Myocyte (in vitro differentiated cells): ENCODE measurements at regions not wholly inside any gene's neighbourhood (a gene's known extent, or its start where the extent isn't known, plus 50 kb on each side); places are given as distances from the start of the nearest gene placed in this dataset.

Experiments
- DNase-seq: peaks from one replicate; pipeline ENCODE4 v3.0.0-alpha.2; 2012; ENCODE audit warnings: low read depth

- DNase-seq, result no peak
Observed at GRCh38 chr9:91040371-91041215, 239.0 kb downstream of the SYK start.

- no peak for DNase-seq
Observed at GRCh38 chr9:91042024-91042423, 240.4 kb downstream of the SYK start.

GRCh38 chr9:91042541-91042940, 240.9 kb downstream of the SYK start:
- DNase-seq, result no peak

- no peak for DNase-seq
Observed at GRCh38 chr9:91043056-91043810, 241.6 kb downstream of the SYK start.

GRCh38 chr9:91043811-91044175, 242.2 kb downstream of the SYK start:
- no peak for DNase-seq

GRCh38 chr9:91044354-91044753, 242.7 kb downstream of the SYK start:
- no peak for DNase-seq

GRCh38 chr9:91045041-91045440, 243.4 kb downstream of the SYK start:
- no peak for DNase-seq

- DNase-seq, result no peak
Observed at GRCh38 chr9:91047529-91047928, 245.9 kb downstream of the SYK start.

GRCh38 chr9:91047993-91048607, 246.5 kb downstream of the SYK start:
- peak; percentile 35 for DNase-seq

- DNase-seq, result no peak
Observed at GRCh38 chr9:91048749-91049148, 247.1 kb downstream of the SYK start.

- no peak for DNase-seq
Observed at GRCh38 chr9:91053824-91054223, 252.2 kb downstream of the SYK start.

- no peak for DNase-seq
Observed at GRCh38 chr9:91055845-91056244, 254.2 kb downstream of the SYK start.

GRCh38 chr9:91056486-91056885, 254.9 kb downstream of the SYK start:
- DNase-seq, result no peak

- DNase-seq, result no peak
Observed at GRCh38 chr9:91056917-91057316, 255.3 kb downstream of the SYK start.

- no peak for DNase-seq
Observed at GRCh38 chr9:91059713-91060112, 258.1 kb downstream of the SYK start.

GRCh38 chr9:91060520-91061343, 259.1 kb downstream of the SYK start:
- peak; percentile 89 for DNase-seq

- no peak for DNase-seq
Observed at GRCh38 chr9:91061506-91061905, 259.9 kb downstream of the SYK start.

GRCh38 chr9:91062281-91062680, 260.7 kb downstream of the SYK start:
- no peak for DNase-seq

GRCh38 chr9:91063471-91063870, 261.9 kb downstream of the SYK start:
- DNase-seq, result no peak

GRCh38 chr9:91065231-91066041, 263.8 kb downstream of the SYK start:
- no peak for DNase-seq

GRCh38 chr9:91066042-91066415, 264.4 kb downstream of the SYK start:
- DNase-seq, result peak; percentile 13
